Astrocyte of the cerebellum (primary cell): ENCODE measurements at regions not wholly inside any gene's neighbourhood (a gene's known extent, or its start where the extent isn't known, plus 50 kb on each side); places are given as distances from the start of the nearest gene placed in this dataset.

Source experiments
- DNase-seq: peaks from one replicate; pipeline ENCODE4 v3.0.0-alpha.2; 2011; ENCODE audit warnings: low read depth
- H3K4me3 ChIP-seq: 2 replicates; pipeline ENCODE4 v1.5.1; 2011; ENCODE audit warnings: mild to moderate bottlenecking, low read depth, low read length, moderate library complexity
- CTCF ChIP-seq: IDR thresholded peaks from 2 replicates; pipeline ENCODE4 v1.5.1; 2012; ENCODE audit warnings: low read length, low read depth, moderate library complexity, mild to moderate bottlenecking; ENCODE audit errors: missing control alignments
- in situ Hi-C: cut with HindIII; loops from 2 replicates; pipeline ENCODE4 v1.10.0; 2017; ENCODE audit warnings: low sequenced_read_pairs

DNA sequence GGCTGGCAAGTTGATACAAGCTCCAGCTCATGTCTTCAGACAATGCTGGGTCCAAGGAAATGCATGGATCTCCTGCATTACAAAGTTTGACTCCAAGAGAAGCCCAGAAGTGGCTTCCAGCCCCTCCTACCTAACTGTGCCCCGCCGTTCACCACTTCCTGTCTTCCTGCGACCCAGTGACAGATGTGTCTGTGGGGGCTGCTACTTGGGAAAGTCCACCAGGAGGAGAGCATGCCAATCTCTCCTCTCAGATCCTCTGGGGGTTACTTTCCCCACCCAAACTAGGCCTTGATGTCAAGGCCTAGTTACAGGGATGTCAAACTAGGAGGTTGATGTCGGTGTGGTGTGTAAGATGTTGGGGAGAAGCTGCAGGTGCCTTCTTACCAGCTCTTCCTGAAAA, 133.6 kb upstream of the RASGRP1 start:
- no peak overlapping the region for H3K4me3 ChIP-seq
- no peak for DNase-seq
- TF ChIP-seq CTCF = no peak
- in situ Hi-C loops = no loop called here

GRCh38 chr15:38699633-38700230, 135.1 kb upstream of the RASGRP1 start:
- in situ Hi-C loops = no loop called here
- TF ChIP-seq CTCF = peak; percentile 91
- peak; percentile 47 for DNase-seq

GRCh38 chr15:38701149-38701548, 136.5 kb upstream of the RASGRP1 start:
- in situ Hi-C loops = no loop called here
- no peak for TF ChIP-seq CTCF
- no peak for DNase-seq
- no peak overlapping the region for H3K4me3 ChIP-seq

More at GRCh38 chr15:38699633-38700230, 135.1 kb upstream of the RASGRP1 start:
- no peak overlapping the region for H3K4me3 ChIP-seq

DNA sequence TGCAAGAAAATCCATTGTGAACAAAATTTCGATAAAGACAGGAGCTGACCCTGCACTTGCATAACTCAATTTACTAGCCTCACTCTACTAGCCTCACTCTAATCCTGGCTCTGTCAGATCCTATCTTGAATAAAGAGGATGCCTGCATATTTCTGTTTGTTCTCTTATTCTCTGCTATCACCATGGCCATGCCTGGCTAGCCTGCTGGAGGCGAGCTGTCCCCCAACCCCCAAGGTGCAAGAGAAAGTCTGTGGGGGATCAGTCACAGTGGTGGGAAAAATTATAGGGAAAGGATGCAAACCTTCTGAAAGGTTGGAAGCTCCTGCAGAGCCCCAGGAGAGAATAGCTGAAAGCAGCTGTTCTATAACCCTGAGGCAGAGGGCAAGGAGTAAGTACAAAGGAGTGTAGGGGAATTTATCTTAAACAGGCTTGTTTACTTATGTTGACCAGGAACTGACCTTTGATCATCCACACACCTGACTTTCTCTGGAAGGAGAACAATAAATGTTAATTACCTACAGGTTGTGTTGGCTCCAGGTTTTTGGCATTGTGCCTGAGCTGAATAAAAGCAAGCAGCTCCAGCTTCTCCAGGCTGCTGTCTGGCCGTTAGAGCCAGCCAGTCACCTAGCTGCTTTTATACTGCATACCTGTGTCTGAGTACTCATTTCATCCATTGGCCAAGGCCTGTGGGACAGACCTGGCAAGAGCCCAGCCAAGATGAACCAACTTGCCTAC, 137.7 kb upstream of the RASGRP1 start:
- in situ Hi-C loops = no loop called here
- no peak for DNase-seq
- no peak for TF ChIP-seq CTCF

GRCh38 chr15:38705436-38706219, 141.0 kb upstream of the RASGRP1 start:
- DNase-seq = no peak
- H3K4me3 ChIP-seq = no peak overlapping the region
- no peak for TF ChIP-seq CTCF
- in situ Hi-C loops = no loop called here

More for the DNA sequence above, 137.7 kb upstream of the RASGRP1 start:
- no peak overlapping the region for H3K4me3 ChIP-seq

GRCh38 chr15:38706956-38707355, 142.3 kb upstream of the RASGRP1 start:
- in situ Hi-C loops = no loop called here

More at GRCh38 chr15:38706956-38707355, 142.3 kb upstream of the RASGRP1 start:
- H3K4me3 ChIP-seq = no peak overlapping the region
- no peak for TF ChIP-seq CTCF
- DNase-seq = no peak
